ENCODE measurements at regions not wholly inside any gene's neighbourhood (a gene's known extent, or its start where the extent isn't known, plus 50 kb on each side); places are given as distances from the start of the nearest gene placed in this dataset.

- ATAC-seq (ENCODE audit: low read depth): no peak
- H3K27me3 Mint-ChIP-seq: peaks cover 30% of the 10 kb centered on the region
- DNase-seq: no peak
- no peaks in the 10 kb centered on the region for H3K36me3 Mint-ChIP-seq (ENCODE audit: low read depth)
- H3K27ac Mint-ChIP-seq: no peak overlapping the region
- no peaks in the 10 kb centered on the region for H3K9me3 Mint-ChIP-seq
- no peak overlapping the region for H3K4me3 Mint-ChIP-seq
- CTCF ChIA-PET: no interaction called here
- POLR2A ChIA-PET: no interaction called here
- TF ChIP-seq, protein P1, sequence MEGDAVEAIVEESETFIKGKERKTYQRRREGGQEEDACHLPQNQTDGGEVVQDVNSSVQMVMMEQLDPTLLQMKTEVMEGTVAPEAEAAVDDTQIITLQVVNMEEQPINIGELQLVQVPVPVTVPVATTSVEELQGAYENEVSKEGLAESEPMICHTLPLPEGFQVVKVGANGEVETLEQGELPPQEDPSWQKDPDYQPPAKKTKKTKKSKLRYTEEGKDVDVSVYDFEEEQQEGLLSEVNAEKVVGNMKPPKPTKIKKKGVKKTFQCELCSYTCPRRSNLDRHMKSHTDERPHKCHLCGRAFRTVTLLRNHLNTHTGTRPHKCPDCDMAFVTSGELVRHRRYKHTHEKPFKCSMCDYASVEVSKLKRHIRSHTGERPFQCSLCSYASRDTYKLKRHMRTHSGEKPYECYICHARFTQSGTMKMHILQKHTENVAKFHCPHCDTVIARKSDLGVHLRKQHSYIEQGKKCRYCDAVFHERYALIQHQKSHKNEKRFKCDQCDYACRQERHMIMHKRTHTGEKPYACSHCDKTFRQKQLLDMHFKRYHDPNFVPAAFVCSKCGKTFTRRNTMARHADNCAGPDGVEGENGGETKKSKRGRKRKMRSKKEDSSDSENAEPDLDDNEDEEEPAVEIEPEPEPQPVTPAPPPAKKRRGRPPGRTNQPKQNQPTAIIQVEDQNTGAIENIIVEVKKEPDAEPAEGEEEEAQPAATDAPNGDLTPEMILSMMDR (IDR thresholded peaks at IDR 0.05): no peak
- H3K4me1 Mint-ChIP-seq: no peaks in the 10 kb centered on the region
- intact Hi-C loops (cut with micrococcal nuclease): no loop called here
These were observed 113.6 kb upstream of the NFE2L3 start for GRCh38 chr7:26038201-26038990.

GRCh38 chr7:26040085-26040484 is 111.9 kb upstream of the NFE2L3 start:
- no peaks in the 10 kb centered on the region for H3K36me3 Mint-ChIP-seq (ENCODE audit: low read depth)
- H3K27me3 Mint-ChIP-seq: peaks cover 40% of the 10 kb centered on the region
- intact Hi-C loops (cut with micrococcal nuclease): loop anchor here (10.0 kb wide), 1 partner anchor 65 kb away; no protein-coding TSS in a partner anchor
- TF ChIP-seq, protein P1 (IDR thresholded peaks at IDR 0.05): no peak
- no peaks in the 10 kb centered on the region for H3K4me1 Mint-ChIP-seq
- no peaks in the 10 kb centered on the region for H3K9me3 Mint-ChIP-seq
- no peak for ATAC-seq (ENCODE audit: low read depth)
- no peak for DNase-seq
- no peak overlapping the region for H3K27ac Mint-ChIP-seq
- CTCF ChIA-PET: no interaction called here
- H3K4me3 Mint-ChIP-seq: no peak overlapping the region
- POLR2A ChIA-PET: no interaction called here

DNA sequence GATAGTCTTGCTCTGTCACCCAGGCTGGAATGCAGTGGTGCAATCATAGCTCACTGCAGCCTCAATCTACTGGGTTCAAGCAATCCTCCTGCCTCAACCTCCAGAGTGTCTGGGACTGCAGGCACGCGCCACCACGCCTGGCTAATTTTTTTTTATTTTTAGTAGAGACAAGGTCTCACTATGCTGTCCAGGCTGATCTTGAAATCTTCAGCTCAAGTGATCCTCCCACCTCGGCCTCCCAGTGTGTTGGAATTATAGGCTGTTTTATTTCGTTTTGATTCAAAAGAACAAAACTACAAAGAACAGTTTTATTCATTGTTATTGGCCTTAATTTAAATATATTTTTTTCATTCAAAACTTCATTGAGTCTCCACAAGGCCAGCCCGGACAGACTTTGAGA is 109.8 kb upstream of the NFE2L3 start:
- TF ChIP-seq, protein P1 (IDR thresholded peaks at IDR 0.05): no peak
- no peaks in the 10 kb centered on the region for H3K36me3 Mint-ChIP-seq (ENCODE audit: low read depth)
- POLR2A ChIA-PET: no interaction called here
- CTCF ChIA-PET: no interaction called here
- no peak overlapping the region for H3K27ac Mint-ChIP-seq
- H3K27me3 Mint-ChIP-seq: peaks cover 35% of the 10 kb centered on the region
- H3K4me1 Mint-ChIP-seq: no peaks in the 10 kb centered on the region
- DNase-seq (no peak), ATAC-seq (ENCODE audit: low read depth) (no peak)
- H3K4me3 Mint-ChIP-seq: no peak overlapping the region
- intact Hi-C loops (cut with micrococcal nuclease): loop anchor here (10.0 kb wide), 1 partner anchor 63 kb away; no protein-coding TSS in a partner anchor
- H3K9me3 Mint-ChIP-seq: no peaks in the 10 kb centered on the region

DNA sequence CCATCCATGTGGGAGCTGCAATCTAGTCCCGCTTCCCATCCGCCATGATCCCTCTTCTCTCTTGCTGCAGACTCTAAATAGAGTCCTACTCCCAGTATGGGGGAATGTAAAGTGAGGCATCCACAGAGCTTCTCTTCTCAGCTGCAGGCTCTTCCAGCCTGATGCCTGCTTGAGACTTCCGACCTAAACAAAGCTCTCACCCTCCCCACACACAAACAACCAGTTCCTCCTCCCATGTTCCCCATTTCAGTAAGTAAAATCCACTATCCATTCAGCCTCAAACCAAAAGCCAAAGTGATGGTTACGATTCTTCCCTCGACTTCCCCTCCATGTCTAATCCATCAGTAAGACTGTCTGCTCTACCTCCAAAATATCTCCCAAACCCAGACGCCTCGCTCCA is 108.2 kb upstream of the NFE2L3 start:
- intact Hi-C loops (cut with micrococcal nuclease): loop anchor here (10.0 kb wide), 1 partner anchor 61 kb away; no protein-coding TSS in a partner anchor
- Mint-ChIP-seq H3K4me1 (no peaks in the 10 kb centered on the region), H3K27ac (no peak overlapping the region), H3K27me3 (peaks cover 26% of the 10 kb centered on the region), H3K4me3 (no peak overlapping the region), H3K9me3 (no peaks in the 10 kb centered on the region), H3K36me3 (ENCODE audit: low read depth) (no peaks in the 10 kb centered on the region)
- ChIA-PET CTCF (no interaction called here), POLR2A (no interaction called here)
- TF ChIP-seq, protein P1 (IDR thresholded peaks at IDR 0.05): no peak
- DNase-seq: no peak
- no peak for ATAC-seq (ENCODE audit: low read depth)

DNA sequence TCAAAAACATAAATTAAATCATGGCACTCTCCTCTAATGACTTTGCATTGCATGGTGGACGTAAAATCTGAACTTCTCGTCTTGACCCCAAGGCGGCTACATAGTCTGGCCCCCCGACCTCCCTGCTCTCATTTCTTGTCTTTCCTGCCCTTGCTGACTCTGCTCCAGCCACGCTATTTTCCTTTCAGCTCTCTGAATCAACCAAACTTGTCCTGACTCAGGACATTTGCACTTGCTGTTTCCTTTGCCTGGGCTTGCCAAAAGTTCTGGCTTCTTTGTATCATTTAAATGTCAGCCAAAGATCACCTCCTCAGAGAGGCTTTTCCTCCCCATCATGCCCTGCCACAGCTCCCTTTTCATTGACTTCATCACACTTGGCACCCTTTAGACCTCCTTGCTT is 107.7 kb upstream of the NFE2L3 start:
- peaks cover 24% of the 10 kb centered on the region for H3K27me3 Mint-ChIP-seq
- no peaks in the 10 kb centered on the region for H3K4me1 Mint-ChIP-seq
- ChIA-PET CTCF (interaction anchor here (0.6 kb wide), 1 partner anchor 153 kb away, joined by 3 read pairs; no protein-coding TSS in a partner anchor), POLR2A (no interaction called here)
- TF ChIP-seq, protein P1 (IDR thresholded peaks at IDR 0.05): no peak
- ATAC-seq (ENCODE audit: low read depth) (no peak), DNase-seq (no peak)
- intact Hi-C loops (cut with micrococcal nuclease): loop anchor here (10.0 kb wide), 1 partner anchor 60 kb away; no protein-coding TSS in a partner anchor
- no peak overlapping the region for H3K4me3 Mint-ChIP-seq
- no peaks in the 10 kb centered on the region for H3K36me3 Mint-ChIP-seq (ENCODE audit: low read depth)
- H3K27ac Mint-ChIP-seq: no peak overlapping the region
- H3K9me3 Mint-ChIP-seq: no peaks in the 10 kb centered on the region
